HepG2 (cell line): ENCODE measurements at regions not wholly inside any gene's neighbourhood (a gene's known extent, or its start where the extent isn't known, plus 50 kb on each side); places are given as distances from the start of the nearest gene placed in this dataset.

Experiments used
- ATAC-seq: fragments of 200-7000 bp; cut with Tn5 transposase; 3 replicates; pipeline ENCODE4 v1.9.1; 2020; ENCODE audit warnings: mild to moderate bottlenecking, moderate library complexity
- BruUV-seq: library from RNA; stranded (reverse); fragments of 400-500 nt; replicated peaks from 2 replicates; lab custom pipeline; 2021; lab: Mats Ljungman, UMichigan
- CTCF ChIA-PET: fragments of 300-600 bp; formaldehyde crosslinking; extraction: SDS; loops from one replicate; lab custom pipeline; 2021; ENCODE audit warnings: low total read pairs, inconsistent platforms, low intra/inter-chr PET ratio; lab: Yijun Ruan, JAX
- POLR2A ChIA-PET: fragments of 350-600 bp; sonication (Branson Sonifier 250); formaldehyde crosslinking; loops from one replicate; lab custom pipeline; 2020; ENCODE audit warnings: antibody characterized with exemption, inconsistent platforms; lab: Yijun Ruan, JAX
- DNase-seq: peaks from one replicate; pipeline ENCODE4 v3.0.0-alpha.2; 2015; ENCODE audit warnings: low spot score
- FAIRE-seq: peaks from 3 replicates; lab custom pipeline; 2011; peaks lifted over from hg19 to GRCh38; lab: Jason Lieb, UNC
- H2AFZ ChIP-seq: one replicate; pipeline ENCODE4 v1.6.1; 2011; ENCODE audit warnings: low read length, inconsistent platforms
- H3K27ac ChIP-seq: fragments of 300-600 bp; 3 replicates; pipeline ENCODE4 v1.8.0; 2011; ENCODE audit warnings: mixed run types, mild to moderate bottlenecking, mixed read lengths, low read length, inconsistent platforms; ENCODE audit not compliant: insufficient read depth; ENCODE audit errors: extremely low read length
- H3K27me3 ChIP-seq, 2 experiments: fragments of 200-600 bp in 1 of 2; 2 replicates in 1 of 2; 3 replicates in 1 of 2; pipeline versions ENCODE4 v1.6.0 to v1.8.0; 2011; ENCODE audit warnings: low read length in 2 of 2, mild to moderate bottlenecking in 2 of 2, moderate library complexity in 2 of 2, inconsistent platforms in 1 of 2; ENCODE audit not compliant: insufficient read depth in 2 of 2, control insufficient read depth in 1 of 2
- H3K36me3 ChIP-seq, 2 experiments: fragments of 200-600 bp in 1 of 2; replicated peaks in 1 of 2; 2 replicates in 1 of 2; 3 replicates in 1 of 2; pipeline versions ENCODE4 v1.5.1 to v1.8.0; 2011; ENCODE audit warnings: low read length in 2 of 2, inconsistent platforms in 1 of 2; ENCODE audit not compliant: insufficient read depth in 2 of 2, control insufficient read depth in 1 of 2
- H3K4me1 ChIP-seq: 2 replicates; pipeline ENCODE4 v1.5.1; 2012; ENCODE audit warnings: low read length, inconsistent platforms; ENCODE audit not compliant: insufficient read depth
- H3K4me2 ChIP-seq: 2 replicates; pipeline ENCODE4 v1.6.0; 2011; ENCODE audit warnings: low read depth, low read length, inconsistent platforms
- H3K4me3 ChIP-seq, 3 experiments: fragments of 200-600 bp in 1 of 3; sonication (generic), shearing (Covaris generic) in 1 of 3; replicated peaks in 1 of 3; 2 replicates each; pipeline ENCODE4 v1.5.1; 2011 to 2016; ENCODE audit warnings: low read length in 3 of 3, inconsistent platforms in 2 of 3, low read depth in 2 of 3, mild to moderate bottlenecking in 2 of 3, control low read depth in 1 of 3, mixed read lengths in 1 of 3; ENCODE audit not compliant: insufficient read depth in 1 of 3
- H3K79me2 ChIP-seq: one replicate; pipeline ENCODE4 v1.6.1; 2011; ENCODE audit warnings: low read length, inconsistent platforms; ENCODE audit not compliant: insufficient read depth
- H3K9ac ChIP-seq: 2 replicates; pipeline ENCODE4 v1.6.0; 2011; ENCODE audit warnings: mild to moderate bottlenecking, low read depth, low read length, inconsistent platforms; ENCODE audit not compliant: insufficient read depth
- H3K9me3 ChIP-seq: 2 replicates; pipeline ENCODE4 v1.5.1; 2012; ENCODE audit warnings: mild to moderate bottlenecking, low read length
- H4K20me1 ChIP-seq: 2 replicates; pipeline ENCODE4 v1.6.0; 2011; ENCODE audit warnings: inconsistent platforms, mild to moderate bottlenecking, low read length, moderate library complexity; ENCODE audit not compliant: insufficient read depth
- GABPA ChIP-seq, 2 experiments: IDR thresholded peaks; 2 replicates each; pipeline ENCODE4 v1.6.1; 2011 to 2016; ENCODE audit warnings: low read depth in 2 of 2, low read length in 1 of 2, missing biosample characterization in 1 of 2, missing genetic modification characterization in 1 of 2
- MED8 ChIP-seq: sonication (generic); formaldehyde crosslinking; IDR thresholded peaks from 2 replicates; pipeline ENCODE4 v1.8.1; 2023; ENCODE audit warnings: mild to moderate bottlenecking, missing genetic modification reagents; ENCODE audit not compliant: insufficient replicate concordance
- MEF2D ChIP-seq: sonication (generic); formaldehyde crosslinking; IDR thresholded peaks from 2 replicates; pipeline ENCODE4 v1.5.1; 2020; ENCODE audit warnings: mild to moderate bottlenecking, missing genetic modification reagents
- NKX3-1 ChIP-seq: sonication (generic); formaldehyde crosslinking; IDR thresholded peaks from 2 replicates; pipeline ENCODE4 v1.5.0; 2020; ENCODE audit warnings: missing genetic modification reagents
- POLR2AphosphoS2 ChIP-seq: IDR thresholded peaks from 2 replicates; pipeline ENCODE4 v1.6.1; 2011; ENCODE audit warnings: low read depth, low read length, improper control_type of control experiment
- PPARG ChIP-seq: conservative IDR thresholded peaks from 2 replicates; pipeline ENCODE4 v1.6.1; 2016; ENCODE audit warnings: missing biosample characterization, missing genetic modification reagents
- ZNF136 ChIP-seq: sonication (generic); formaldehyde crosslinking; IDR thresholded peaks from 2 replicates; pipeline ENCODE4 v1.8.1; 2022; ENCODE audit warnings: low read depth, mild to moderate bottlenecking, moderate library complexity, missing genetic modification reagents
- ZNF160 ChIP-seq: sonication (generic); formaldehyde crosslinking; IDR thresholded peaks from 2 replicates; pipeline ENCODE4 v1.8.0; 2022; ENCODE audit warnings: mild to moderate bottlenecking, inconsistent platforms, missing genetic modification reagents
- ZNF329 ChIP-seq: sonication (generic); formaldehyde crosslinking; IDR thresholded peaks from 2 replicates; pipeline ENCODE4 v1.9.0; 2021; ENCODE audit warnings: low read depth, mild to moderate bottlenecking, missing genetic modification reagents
- ZNF761 ChIP-seq: sonication (generic); formaldehyde crosslinking; conservative IDR thresholded peaks from 2 replicates; pipeline ENCODE4 v1.4.0; 2020; ENCODE audit warnings: mild to moderate bottlenecking, missing genetic modification reagents
- ZSCAN25 ChIP-seq: sonication (generic); formaldehyde crosslinking; IDR thresholded peaks from 2 replicates; pipeline ENCODE4 v1.8.0; 2022; ENCODE audit warnings: mild to moderate bottlenecking, missing genetic modification reagents
- WGBS: methylation state at CpG from one replicate; pipeline ENCODE4 v1.1.6; 2017; ENCODE audit warnings: low lambda C conversion rate; 5-methylcytosine and 5-hydroxymethylcytosine counted together
- in situ Hi-C: cut with HindIII; loops from 2 replicates; pipeline ENCODE4 v1.10.0; 2017; ENCODE audit warnings: low pct_unique_long_range_greater_than_20kb; ENCODE audit not compliant: extremely low pct_ligation_motif_present
- intact Hi-C: fragments of 100-400 bp; cut with micrococcal nuclease; formaldehyde crosslinking; loops from one replicate; pipeline ENCODE4 v1.10.0; 2022; ENCODE audit not compliant: unreplicated experiment
- TF ChIP-seq, protein P1 (sequence below): sonication (generic); formaldehyde crosslinking; IDR thresholded peaks from 2 replicates; pipeline ENCODE4 v1.4.0; 2020; ENCODE audit warnings: missing genetic modification reagents
- TF ChIP-seq, protein P2 (sequence below): sonication (generic); formaldehyde crosslinking; IDR thresholded peaks from 2 replicates; pipeline ENCODE4 v1.8.1; 2023; ENCODE audit warnings: mild to moderate bottlenecking, missing genetic modification reagents

DNA sequence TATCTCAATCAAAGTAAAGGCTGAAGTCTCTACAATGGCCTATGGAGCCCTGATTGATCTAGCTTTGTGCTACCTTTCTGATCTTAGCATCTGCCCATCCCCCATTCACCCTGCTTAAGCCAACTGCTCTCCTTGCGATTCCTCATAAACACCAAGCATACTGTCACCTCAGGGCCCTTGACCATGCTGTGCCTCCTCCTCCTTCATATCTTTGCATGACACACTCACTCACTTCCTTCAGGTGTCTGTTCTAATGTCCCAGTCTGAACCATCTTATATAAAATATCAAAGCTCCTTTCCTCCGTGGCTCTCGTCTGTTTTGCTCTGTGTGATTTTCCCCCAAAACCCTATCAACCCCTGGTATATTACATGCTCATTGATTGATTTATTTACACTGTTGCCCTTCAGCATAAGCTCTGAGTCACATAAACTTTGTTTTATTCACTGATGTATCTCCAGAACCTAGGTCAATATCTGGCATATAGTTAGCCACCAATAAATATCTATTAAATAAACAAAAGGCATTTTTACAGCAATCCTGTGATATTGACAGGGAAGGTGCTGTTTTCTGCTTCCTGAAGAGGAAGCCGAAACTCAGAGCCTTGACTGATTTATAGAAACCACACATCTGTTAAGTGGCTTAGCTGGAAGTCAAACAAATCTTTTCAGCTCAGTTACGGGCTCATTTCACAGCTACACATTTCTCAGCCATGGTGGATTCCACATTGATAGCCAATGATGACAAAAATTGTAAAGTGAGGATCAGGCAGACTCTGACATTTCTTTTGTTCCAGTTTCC is 103.6 kb downstream of the BOD1 start:
- no peaks in the 10 kb centered on the region for H3K36me3 ChIP-seq
- FAIRE-seq (no peak), DNase-seq (no peak), ATAC-seq (no peak)
- POLR2A ChIA-PET, result no interaction called here
- TF ChIP-seq PPARG (CRISPR knock-in tag) (no peak), ZNF329 (CRISPR knock-in tag) (no peak)
- no peak overlapping the region for H3K9ac ChIP-seq
- WGBS, result 18% methylated on average over 5 of the region's 5 CpGs
- H3K9me3 ChIP-seq, result no peaks in the 10 kb centered on the region
- no peaks in the 10 kb centered on the region for H3K79me2 ChIP-seq
- in situ Hi-C loops, result no loop called here
- no peaks in the 10 kb centered on the region for H3K4me1 ChIP-seq
- peaks cover 0 to 7% of the 10 kb centered on the region in 2 experiments; a peak in 2 of 5 replicates for H3K27me3 ChIP-seq
- CTCF ChIA-PET, result no interaction called here
- intact Hi-C loops, result no loop called here
- no TSS peak for BruUV-seq
- H2AFZ ChIP-seq, result no peak overlapping the region
- H4K20me1 ChIP-seq, result no peaks in the 10 kb centered on the region
- H3K4me2 ChIP-seq, result no peak overlapping the region
- H3K4me3 ChIP-seq, result no peak overlapping the region
- H3K27ac ChIP-seq, result no peak overlapping the region

DNA sequence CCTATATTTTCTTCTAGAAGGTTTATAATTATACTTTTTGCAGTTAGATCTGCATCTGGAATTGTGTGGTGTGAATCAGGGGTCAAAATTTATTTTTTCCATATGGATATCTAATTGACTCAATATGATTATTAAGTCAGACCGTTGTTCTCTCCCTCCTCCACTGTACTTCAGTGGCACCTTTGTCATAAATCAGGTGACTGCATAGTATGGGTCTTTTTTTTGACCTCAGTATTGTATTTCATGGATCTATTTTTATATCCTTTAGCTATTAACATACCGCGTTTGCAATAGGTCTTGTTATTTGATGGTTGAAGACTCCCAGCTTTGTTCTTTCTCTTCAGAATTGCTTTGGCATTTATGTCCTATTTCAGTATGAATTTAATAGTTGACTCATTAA is 107.4 kb downstream of the BOD1 start:
- Histone ChIP-seq H3K4me3 (no peak overlapping the region), H3K4me1 (no peaks in the 10 kb centered on the region), H3K27ac (no peak overlapping the region), H3K79me2 (no peaks in the 10 kb centered on the region), H3K9me3 (peaks cover 8% of the 10 kb centered on the region; the same call in 1 of the 2 replicates), H3K27me3 (peaks cover 0 to 7% of the 10 kb centered on the region in 2 experiments; a peak in 2 of 5 replicates), H2AFZ (no peak overlapping the region), H4K20me1 (no peaks in the 10 kb centered on the region), H3K36me3 (no peaks in the 10 kb centered on the region), H3K4me2 (no peak overlapping the region), H3K9ac (no peak overlapping the region)
- CTCF ChIA-PET, result no interaction called here
- 36% methylated on average over 3 of the region's 3 CpGs for WGBS
- DNase-seq (no peak), FAIRE-seq (no peak), ATAC-seq (no peak)
- POLR2A ChIA-PET, result no interaction called here
- BruUV-seq, result no TSS peak
- intact Hi-C loops, result no loop called here
- in situ Hi-C loops, result no loop called here
- TF ChIP-seq, protein P1, sequence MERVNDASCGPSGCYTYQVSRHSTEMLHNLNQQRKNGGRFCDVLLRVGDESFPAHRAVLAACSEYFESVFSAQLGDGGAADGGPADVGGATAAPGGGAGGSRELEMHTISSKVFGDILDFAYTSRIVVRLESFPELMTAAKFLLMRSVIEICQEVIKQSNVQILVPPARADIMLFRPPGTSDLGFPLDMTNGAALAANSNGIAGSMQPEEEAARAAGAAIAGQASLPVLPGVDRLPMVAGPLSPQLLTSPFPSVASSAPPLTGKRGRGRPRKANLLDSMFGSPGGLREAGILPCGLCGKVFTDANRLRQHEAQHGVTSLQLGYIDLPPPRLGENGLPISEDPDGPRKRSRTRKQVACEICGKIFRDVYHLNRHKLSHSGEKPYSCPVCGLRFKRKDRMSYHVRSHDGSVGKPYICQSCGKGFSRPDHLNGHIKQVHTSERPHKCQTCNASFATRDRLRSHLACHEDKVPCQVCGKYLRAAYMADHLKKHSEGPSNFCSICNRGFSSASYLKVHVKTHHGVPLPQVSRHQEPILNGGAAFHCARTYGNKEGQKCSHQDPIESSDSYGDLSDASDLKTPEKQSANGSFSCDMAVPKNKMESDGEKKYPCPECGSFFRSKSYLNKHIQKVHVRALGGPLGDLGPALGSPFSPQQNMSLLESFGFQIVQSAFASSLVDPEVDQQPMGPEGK, result no peak
- TF ChIP-seq ZSCAN25 (CRISPR knock-in tag), result no peak
- no peak for TF ChIP-seq ZNF761
- TF ChIP-seq GABPA (IDR thresholded peaks at IDR 0.05; ENCODE audit: low read depth, low read length), result no peak
- TF ChIP-seq GABPA (CRISPR knock-in tag; IDR thresholded peaks at IDR 0.05; ENCODE audit: low read depth), result no peak
- TF ChIP-seq ZNF136, result no peak
- no peak for TF ChIP-seq MEF2D (CRISPR knock-in tag)
- TF ChIP-seq ZNF160 (CRISPR knock-in tag), result no peak
- TF ChIP-seq POLR2AphosphoS2, result no peak
- TF ChIP-seq MED8, result no peak
- TF ChIP-seq, protein P2, sequence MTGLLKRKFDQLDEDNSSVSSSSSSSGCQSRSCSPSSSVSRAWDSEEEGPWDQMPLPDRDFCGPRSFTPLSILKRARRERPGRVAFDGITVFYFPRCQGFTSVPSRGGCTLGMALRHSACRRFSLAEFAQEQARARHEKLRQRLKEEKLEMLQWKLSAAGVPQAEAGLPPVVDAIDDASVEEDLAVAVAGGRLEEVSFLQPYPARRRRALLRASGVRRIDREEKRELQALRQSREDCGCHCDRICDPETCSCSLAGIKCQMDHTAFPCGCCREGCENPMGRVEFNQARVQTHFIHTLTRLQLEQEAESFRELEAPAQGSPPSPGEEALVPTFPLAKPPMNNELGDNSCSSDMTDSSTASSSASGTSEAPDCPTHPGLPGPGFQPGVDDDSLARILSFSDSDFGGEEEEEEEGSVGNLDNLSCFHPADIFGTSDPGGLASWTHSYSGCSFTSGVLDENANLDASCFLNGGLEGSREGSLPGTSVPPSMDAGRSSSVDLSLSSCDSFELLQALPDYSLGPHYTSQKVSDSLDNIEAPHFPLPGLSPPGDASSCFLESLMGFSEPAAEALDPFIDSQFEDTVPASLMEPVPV (CRISPR knock-in tag), result no peak
- no peak for TF ChIP-seq NKX3-1 (CRISPR knock-in tag)
